ENCODE measurements at regions not wholly inside any gene's neighbourhood (a gene's known extent, or its start where the extent isn't known, plus 50 kb on each side); places are given as distances from the start of the nearest gene placed in this dataset.

GRCh38 chr2:71880846-71881610 lies 266.6 kb downstream of the CYP26B1 start (continued):
- TF ChIP-seq, protein P1, sequence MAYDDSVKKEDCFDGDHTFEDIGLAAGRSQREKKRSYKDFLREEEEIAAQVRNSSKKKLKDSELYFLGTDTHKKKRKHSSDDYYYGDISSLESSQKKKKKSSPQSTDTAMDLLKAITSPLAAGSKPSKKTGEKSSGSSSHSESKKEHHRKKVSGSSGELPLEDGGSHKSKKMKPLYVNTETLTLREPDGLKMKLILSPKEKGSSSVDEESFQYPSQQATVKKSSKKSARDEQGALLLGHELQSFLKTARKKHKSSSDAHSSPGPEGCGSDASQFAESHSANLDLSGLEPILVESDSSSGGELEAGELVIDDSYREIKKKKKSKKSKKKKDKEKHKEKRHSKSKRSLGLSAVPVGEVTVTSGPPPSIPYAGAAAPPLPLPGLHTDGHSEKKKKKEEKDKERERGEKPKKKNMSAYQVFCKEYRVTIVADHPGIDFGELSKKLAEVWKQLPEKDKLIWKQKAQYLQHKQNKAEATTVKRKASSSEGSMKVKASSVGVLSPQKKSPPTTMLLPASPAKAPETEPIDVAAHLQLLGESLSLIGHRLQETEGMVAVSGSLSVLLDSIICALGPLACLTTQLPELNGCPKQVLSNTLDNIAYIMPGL (CRISPR knock-in tag; IDR thresholded peaks at IDR 0.05), result no peak
- TF ChIP-seq ZNF174 (CRISPR knock-in tag; IDR thresholded peaks at IDR 0.05), result no peak
- TF ChIP-seq ZBTB34 (CRISPR knock-in tag; IDR thresholded peaks at IDR 0.05), result no peak
- TF ChIP-seq, protein P2, sequence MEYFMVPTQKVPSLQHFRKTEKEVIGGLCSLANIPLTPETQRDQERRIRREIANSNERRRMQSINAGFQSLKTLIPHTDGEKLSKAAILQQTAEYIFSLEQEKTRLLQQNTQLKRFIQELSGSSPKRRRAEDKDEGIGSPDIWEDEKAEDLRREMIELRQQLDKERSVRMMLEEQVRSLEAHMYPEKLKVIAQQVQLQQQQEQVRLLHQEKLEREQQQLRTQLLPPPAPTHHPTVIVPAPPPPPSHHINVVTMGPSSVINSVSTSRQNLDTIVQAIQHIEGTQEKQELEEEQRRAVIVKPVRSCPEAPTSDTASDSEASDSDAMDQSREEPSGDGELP (CRISPR knock-in tag; IDR thresholded peaks at IDR 0.05; ENCODE audit: borderline replicate concordance), result peak; percentile 53; the same call in 1 of the 2 replicates
- no peak for TF ChIP-seq MYC (IDR thresholded peaks at IDR 0.05; ENCODE audit: low read depth, low read length)
- TF ChIP-seq MYC (CRISPR knock-in tag; IDR thresholded peaks at IDR 0.05; ENCODE audit: borderline replicate concordance, low read depth), result no peak
- no peak for TF ChIP-seq MAFK (IDR thresholded peaks at IDR 0.05; ENCODE audit: low read length)
- no peak for TF ChIP-seq PCBP2 (IDR thresholded peaks at IDR 0.05; ENCODE audit: low read depth, low read length, poor library complexity, severe bottlenecking)
- TF ChIP-seq HDAC2 (IDR thresholded peaks at IDR 0.05), result 0 out of 2 replicates have a peak, but pooled peaks have one; percentile 61
- TF ChIP-seq BMI1 (IDR thresholded peaks at IDR 0.05; ENCODE audit: low read length), result no peak
- peak; percentile 86 for TF ChIP-seq CBFA2T2 (conservative IDR thresholded peaks at IDR 0.05)
- no peak for TF ChIP-seq ZNF23 (CRISPR knock-in tag; IDR thresholded peaks at IDR 0.05)
- TF ChIP-seq ATF7 (IDR thresholded peaks at IDR 0.05), result no peak
- TF ChIP-seq TEAD1 (CRISPR knock-in tag; IDR thresholded peaks at IDR 0.05), result no peak
- peak; percentile 99 for TF ChIP-seq ZBTB9 (CRISPR knock-in tag; IDR thresholded peaks at IDR 0.05)
- 0 out of 2 replicates have a peak, but pooled peaks have one; percentile 16 for TF ChIP-seq CXXC5 (CRISPR knock-in tag; IDR thresholded peaks at IDR 0.05)
- no peak for TF ChIP-seq ZFX (CRISPR knock-in tag; IDR thresholded peaks at IDR 0.05)
- TF ChIP-seq, protein P3, sequence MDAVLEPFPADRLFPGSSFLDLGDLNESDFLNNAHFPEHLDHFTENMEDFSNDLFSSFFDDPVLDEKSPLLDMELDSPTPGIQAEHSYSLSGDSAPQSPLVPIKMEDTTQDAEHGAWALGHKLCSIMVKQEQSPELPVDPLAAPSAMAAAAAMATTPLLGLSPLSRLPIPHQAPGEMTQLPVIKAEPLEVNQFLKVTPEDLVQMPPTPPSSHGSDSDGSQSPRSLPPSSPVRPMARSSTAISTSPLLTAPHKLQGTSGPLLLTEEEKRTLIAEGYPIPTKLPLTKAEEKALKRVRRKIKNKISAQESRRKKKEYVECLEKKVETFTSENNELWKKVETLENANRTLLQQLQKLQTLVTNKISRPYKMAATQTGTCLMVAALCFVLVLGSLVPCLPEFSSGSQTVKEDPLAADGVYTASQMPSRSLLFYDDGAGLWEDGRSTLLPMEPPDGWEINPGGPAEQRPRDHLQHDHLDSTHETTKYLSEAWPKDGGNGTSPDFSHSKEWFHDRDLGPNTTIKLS (IDR thresholded peaks at IDR 0.05; ENCODE audit: borderline replicate concordance, low read depth), result no peak
- no peak for TF ChIP-seq ZNF212 (CRISPR knock-in tag; IDR thresholded peaks at IDR 0.05)
- TF ChIP-seq, protein P4, sequence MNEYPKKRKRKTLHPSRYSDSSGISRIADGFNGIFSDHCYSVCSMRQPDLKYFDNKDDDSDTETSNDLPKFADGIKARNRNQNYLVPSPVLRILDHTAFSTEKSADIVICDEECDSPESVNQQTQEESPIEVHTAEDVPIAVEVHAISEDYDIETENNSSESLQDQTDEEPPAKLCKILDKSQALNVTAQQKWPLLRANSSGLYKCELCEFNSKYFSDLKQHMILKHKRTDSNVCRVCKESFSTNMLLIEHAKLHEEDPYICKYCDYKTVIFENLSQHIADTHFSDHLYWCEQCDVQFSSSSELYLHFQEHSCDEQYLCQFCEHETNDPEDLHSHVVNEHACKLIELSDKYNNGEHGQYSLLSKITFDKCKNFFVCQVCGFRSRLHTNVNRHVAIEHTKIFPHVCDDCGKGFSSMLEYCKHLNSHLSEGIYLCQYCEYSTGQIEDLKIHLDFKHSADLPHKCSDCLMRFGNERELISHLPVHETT (CRISPR knock-in tag; conservative IDR thresholded peaks at IDR 0.05 in 1 of 2, IDR thresholded peaks at IDR 0.05 in 1 of 2), result no peak

Data from K562 (cell line).